ENCODE measurements at regions not wholly inside any gene's neighbourhood (a gene's known extent, or its start where the extent isn't known, plus 50 kb on each side); places are given as distances from the start of the nearest gene placed in this dataset.
"Not testable (repeated sequence)": the region's sequence is repeated elsewhere in the genome, so short reads cannot be mapped to it uniquely, and the experiment has no call there.

GRCh38 chr2:90235452-90235851 is 1544.0 kb downstream of the RPIA start:
- H3K23ac ChIP-seq (ENCODE audit: low read length in 2 of 2); H2AK5ac ChIP-seq (ENCODE audit: low read length, severe bottlenecking); H2BK5ac ChIP-seq (ENCODE audit: low read depth, low read length, poor library complexity, severe bottlenecking); H2BK120ac ChIP-seq (ENCODE audit: low read depth, low read length); H3K79me1 ChIP-seq (replicated peaks; ENCODE audit: low read length, poor library complexity, severe bottlenecking); H2BK12ac ChIP-seq (ENCODE audit: low read length in 2 of 2); H2AFZ ChIP-seq (ENCODE audit: low read depth, low read length); H2BK15ac ChIP-seq (ENCODE audit: low read depth, poor library complexity, severe bottlenecking); H3K4me2 ChIP-seq (ENCODE audit: low read length, poor library complexity, severe bottlenecking); H3K18ac ChIP-seq (ENCODE audit: low read depth in 1 of 2, low read length in 2 of 2); H3K36me3 ChIP-seq (ENCODE audit: control insufficient read depth in 1 of 2, insufficient read depth in 2 of 2, low read depth in 1 of 2, low read length in 2 of 2); H3K4me3 ChIP-seq (ENCODE audit: insufficient read depth in 1 of 2, low read depth in 1 of 2, low read length in 2 of 2); H4K8ac ChIP-seq (ENCODE audit: low read length); H3K27ac ChIP-seq (ENCODE audit: low read length, poor library complexity, severe bottlenecking); H3K14ac ChIP-seq (ENCODE audit: low read length in 2 of 2); DNase-seq; H3K9me3 ChIP-seq (ENCODE audit: control insufficient read depth, low read length); H4K91ac ChIP-seq (ENCODE audit: low read length); H3K4me1 ChIP-seq (ENCODE audit: control insufficient read depth, insufficient read depth, low read depth, low read length); H3K9ac ChIP-seq (ENCODE audit: low read length); H3K4ac ChIP-seq (ENCODE audit: low read depth in 1 of 2, low read length in 2 of 2); H3K27me3 ChIP-seq (ENCODE audit: control insufficient read depth in 1 of 2, insufficient read depth in 1 of 2, low read length in 2 of 2): not testable (repeated sequence)
- no CpG with 5 or more reads among the region's 1 CpG for WGBS

- not testable (repeated sequence) for H2BK5ac ChIP-seq (ENCODE audit: low read depth, low read length, poor library complexity, severe bottlenecking); H2AK5ac ChIP-seq (ENCODE audit: low read length, severe bottlenecking); H3K79me1 ChIP-seq (replicated peaks; ENCODE audit: low read length, poor library complexity, severe bottlenecking); H2AFZ ChIP-seq (ENCODE audit: low read depth, low read length); H3K27me3 ChIP-seq (ENCODE audit: control insufficient read depth in 1 of 2, insufficient read depth in 1 of 2, low read length in 2 of 2); H4K91ac ChIP-seq (ENCODE audit: low read length); H2BK15ac ChIP-seq (ENCODE audit: low read depth, poor library complexity, severe bottlenecking); H3K23ac ChIP-seq (ENCODE audit: low read length in 2 of 2); H3K4me2 ChIP-seq (ENCODE audit: low read length, poor library complexity, severe bottlenecking); H3K14ac ChIP-seq (ENCODE audit: low read length in 2 of 2); H2BK12ac ChIP-seq (ENCODE audit: low read length in 2 of 2); H3K27ac ChIP-seq (ENCODE audit: low read length, poor library complexity, severe bottlenecking); H4K8ac ChIP-seq (ENCODE audit: low read length); H2BK120ac ChIP-seq (ENCODE audit: low read depth, low read length); H3K18ac ChIP-seq (ENCODE audit: low read depth in 1 of 2, low read length in 2 of 2); H3K9me3 ChIP-seq (ENCODE audit: control insufficient read depth, low read length); H3K4me3 ChIP-seq (ENCODE audit: insufficient read depth in 1 of 2, low read depth in 1 of 2, low read length in 2 of 2); H3K4me1 ChIP-seq (ENCODE audit: control insufficient read depth, insufficient read depth, low read depth, low read length); H3K9ac ChIP-seq (ENCODE audit: low read length); H3K36me3 ChIP-seq (ENCODE audit: control insufficient read depth in 1 of 2, insufficient read depth in 2 of 2, low read depth in 1 of 2, low read length in 2 of 2); H3K4ac ChIP-seq (ENCODE audit: low read depth in 1 of 2, low read length in 2 of 2)
- peak; percentile 0 for DNase-seq
- WGBS: 29% methylated on average over 29 of the region's 31 CpGs
Measured at GRCh38 chr2:90237923-90238361, 1546.5 kb downstream of the RPIA start.

GRCh38 chr2:90238505-90239230 is 1547.2 kb downstream of the RPIA start:
- not testable (repeated sequence) for H3K4me1 ChIP-seq (ENCODE audit: control insufficient read depth, insufficient read depth, low read depth, low read length); H2BK120ac ChIP-seq (ENCODE audit: low read depth, low read length); H4K8ac ChIP-seq (ENCODE audit: low read length); H3K4me2 ChIP-seq (ENCODE audit: low read length, poor library complexity, severe bottlenecking); H2AK5ac ChIP-seq (ENCODE audit: low read length, severe bottlenecking); H2BK5ac ChIP-seq (ENCODE audit: low read depth, low read length, poor library complexity, severe bottlenecking); H3K36me3 ChIP-seq (ENCODE audit: control insufficient read depth in 1 of 2, insufficient read depth in 2 of 2, low read depth in 1 of 2, low read length in 2 of 2); H3K79me1 ChIP-seq (replicated peaks; ENCODE audit: low read length, poor library complexity, severe bottlenecking); H3K27ac ChIP-seq (ENCODE audit: low read length, poor library complexity, severe bottlenecking); H3K23ac ChIP-seq (ENCODE audit: low read length in 2 of 2); H3K9me3 ChIP-seq (ENCODE audit: control insufficient read depth, low read length); DNase-seq; H3K14ac ChIP-seq (ENCODE audit: low read length in 2 of 2); H2BK12ac ChIP-seq (ENCODE audit: low read length in 2 of 2); H3K4me3 ChIP-seq (ENCODE audit: insufficient read depth in 1 of 2, low read depth in 1 of 2, low read length in 2 of 2); H3K4ac ChIP-seq (ENCODE audit: low read depth in 1 of 2, low read length in 2 of 2); H2AFZ ChIP-seq (ENCODE audit: low read depth, low read length); H4K91ac ChIP-seq (ENCODE audit: low read length); H3K18ac ChIP-seq (ENCODE audit: low read depth in 1 of 2, low read length in 2 of 2); H2BK15ac ChIP-seq (ENCODE audit: low read depth, poor library complexity, severe bottlenecking); H3K27me3 ChIP-seq (ENCODE audit: control insufficient read depth in 1 of 2, insufficient read depth in 1 of 2, low read length in 2 of 2); H3K9ac ChIP-seq (ENCODE audit: low read length)
- WGBS: 91% methylated on average over 29 of the region's 43 CpGs

- not testable (repeated sequence) for H3K9me3 ChIP-seq (ENCODE audit: control insufficient read depth, low read length); H4K8ac ChIP-seq (ENCODE audit: low read length); H2AFZ ChIP-seq (ENCODE audit: low read depth, low read length); H2BK120ac ChIP-seq (ENCODE audit: low read depth, low read length); H2BK12ac ChIP-seq (ENCODE audit: low read length in 2 of 2); H3K27ac ChIP-seq (ENCODE audit: low read length, poor library complexity, severe bottlenecking); H3K23ac ChIP-seq (ENCODE audit: low read length in 2 of 2); H3K36me3 ChIP-seq (ENCODE audit: control insufficient read depth in 1 of 2, insufficient read depth in 2 of 2, low read depth in 1 of 2, low read length in 2 of 2); H3K79me1 ChIP-seq (replicated peaks; ENCODE audit: low read length, poor library complexity, severe bottlenecking); H2AK5ac ChIP-seq (ENCODE audit: low read length, severe bottlenecking); H3K4ac ChIP-seq (ENCODE audit: low read depth in 1 of 2, low read length in 2 of 2); H2BK5ac ChIP-seq (ENCODE audit: low read depth, low read length, poor library complexity, severe bottlenecking); DNase-seq; H4K91ac ChIP-seq (ENCODE audit: low read length); H3K27me3 ChIP-seq (ENCODE audit: control insufficient read depth in 1 of 2, insufficient read depth in 1 of 2, low read length in 2 of 2); H3K4me3 ChIP-seq (ENCODE audit: insufficient read depth in 1 of 2, low read depth in 1 of 2, low read length in 2 of 2); H3K14ac ChIP-seq (ENCODE audit: low read length in 2 of 2); H2BK15ac ChIP-seq (ENCODE audit: low read depth, poor library complexity, severe bottlenecking); H3K18ac ChIP-seq (ENCODE audit: low read depth in 1 of 2, low read length in 2 of 2); H3K9ac ChIP-seq (ENCODE audit: low read length); H3K4me1 ChIP-seq (ENCODE audit: control insufficient read depth, insufficient read depth, low read depth, low read length); H3K4me2 ChIP-seq (ENCODE audit: low read length, poor library complexity, severe bottlenecking)
- WGBS: 59% methylated on average over 6 of the region's 6 CpGs
Measured at GRCh38 chr2:90239769-90240168, 1548.3 kb downstream of the RPIA start.
